ENCODE measurements at regions not wholly inside any gene's neighbourhood (a gene's known extent, or its start where the extent isn't known, plus 50 kb on each side); places are given as distances from the start of the nearest gene placed in this dataset.

- TF ChIP-seq CTCF (IDR thresholded peaks at IDR 0.05) (no peak), POLR2AphosphoS5 (IDR thresholded peaks at IDR 0.05) (no peak)
These were observed 453.7 kb downstream of the VRK1 start for GRCh38 chr14:97250931-97251330.

Data from prostate gland (tissue), 2 donors.